ENCODE measurements at regions not wholly inside any gene's neighbourhood (a gene's known extent, or its start where the extent isn't known, plus 50 kb on each side); places are given as distances from the start of the nearest gene placed in this dataset.

DNA sequence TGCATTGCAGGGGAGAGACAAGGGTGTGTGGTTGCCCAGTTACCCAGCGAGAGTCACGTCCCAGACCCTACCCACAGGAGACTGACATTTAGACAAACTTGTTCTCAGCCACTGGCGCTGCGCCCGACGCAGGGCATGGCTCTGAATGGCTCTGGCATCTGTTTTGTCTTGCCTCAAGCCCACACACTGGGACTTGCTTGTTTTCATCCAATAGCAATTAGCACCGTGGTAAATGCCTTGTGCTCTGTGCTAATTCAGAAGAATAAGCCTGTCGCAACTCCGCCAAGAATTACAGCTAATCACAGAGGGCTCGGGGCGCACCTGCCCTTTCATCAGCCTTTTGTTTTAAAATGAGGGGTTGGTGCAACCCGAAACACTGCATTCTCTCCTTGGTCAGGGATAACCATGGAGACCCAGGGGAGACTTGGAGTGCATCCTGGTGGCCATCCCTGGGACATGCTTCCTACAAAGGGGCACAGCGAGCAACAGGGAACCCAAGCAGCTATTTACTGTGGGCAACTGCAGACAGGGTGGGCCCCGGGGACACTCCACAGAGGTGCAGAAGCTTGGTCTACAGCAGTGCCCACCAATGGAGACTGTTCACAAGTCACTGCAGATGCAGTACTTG is 220.6 kb upstream of the ZFHX3 start:
- Mint-ChIP-seq H3K4me1 (no peaks in the 10 kb centered on the region), H3K27ac (no peak overlapping the region), H3K27me3 (no peaks in the 10 kb centered on the region), H3K4me3 (no peak overlapping the region), H3K36me3 (ENCODE audit: low read depth) (no peaks in the 10 kb centered on the region), H3K9me3 (peaks cover 4% of the 10 kb centered on the region)
- CTCF ChIA-PET: no interaction called here
- POLR2A ChIA-PET: no interaction called here
- no peak for DNase-seq

DNA sequence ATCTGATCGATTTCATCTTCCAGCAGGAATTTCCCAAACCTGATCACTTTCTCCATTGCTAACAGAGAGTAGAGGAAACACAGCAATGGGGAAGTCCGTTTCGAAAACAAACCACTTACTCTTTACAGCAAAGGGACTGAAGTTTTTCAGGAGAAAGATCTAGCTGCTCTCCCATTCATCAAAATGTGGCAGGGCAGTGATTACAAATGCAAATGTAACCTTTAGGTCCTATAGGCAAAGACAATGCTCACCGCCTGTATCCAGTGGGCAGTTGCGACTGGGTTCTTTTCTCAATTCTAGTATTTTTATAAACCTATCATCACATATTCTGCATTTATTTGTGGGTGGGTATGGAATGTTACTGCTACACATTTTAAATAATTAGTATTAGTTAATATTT is 218.0 kb upstream of the ZFHX3 start:
- POLR2A ChIA-PET: no interaction called here
- Mint-ChIP-seq H3K4me3 (no peak overlapping the region), H3K36me3 (ENCODE audit: low read depth) (no peaks in the 10 kb centered on the region), H3K4me1 (no peaks in the 10 kb centered on the region), H3K27me3 (no peaks in the 10 kb centered on the region), H3K27ac (no peak overlapping the region), H3K9me3 (peaks cover 7% of the 10 kb centered on the region)
- DNase-seq: no peak
- CTCF ChIA-PET: no interaction called here

DNA sequence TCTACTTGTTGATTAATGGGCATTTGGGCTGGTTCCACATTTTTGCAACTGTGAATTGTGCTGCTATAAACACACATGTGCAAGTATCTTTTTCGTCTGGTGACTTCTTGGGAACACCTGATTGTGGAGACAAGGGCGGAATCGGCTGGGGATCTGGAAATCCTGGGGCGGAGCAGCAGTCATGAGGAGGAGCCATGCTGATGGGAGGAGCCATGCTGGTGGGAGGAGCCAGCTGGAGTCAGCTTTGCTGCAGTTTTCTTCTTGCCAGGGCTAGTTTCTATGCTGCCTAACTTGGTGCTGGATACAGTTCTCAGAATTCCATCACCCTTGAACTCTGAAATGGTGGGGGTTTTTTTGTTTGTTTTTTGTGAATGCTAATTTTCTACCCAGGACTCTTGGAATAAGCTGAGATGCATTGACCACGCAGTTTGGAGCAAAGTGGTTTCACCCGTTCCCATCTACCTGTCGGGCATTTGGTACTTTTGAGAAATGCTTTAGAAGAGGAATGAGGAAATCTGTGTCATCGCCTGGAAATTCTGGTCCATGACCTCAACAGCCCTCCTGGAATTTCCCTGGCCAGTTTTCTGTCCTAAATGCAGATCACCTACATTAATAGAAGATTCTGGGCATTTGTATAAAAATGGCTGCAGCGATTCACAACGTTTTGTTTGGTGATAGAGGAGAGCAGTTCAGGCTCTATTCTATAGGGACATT is 217.4 kb upstream of the ZFHX3 start:
- no peaks in the 10 kb centered on the region for H3K27me3 Mint-ChIP-seq
- H3K4me1 Mint-ChIP-seq: no peaks in the 10 kb centered on the region
- ChIA-PET CTCF (no interaction called here), POLR2A (no interaction called here)
- peaks cover 7% of the 10 kb centered on the region for H3K9me3 Mint-ChIP-seq
- no peak overlapping the region for H3K27ac Mint-ChIP-seq
- no peak for DNase-seq
- no peaks in the 10 kb centered on the region for H3K36me3 Mint-ChIP-seq (ENCODE audit: low read depth)
- H3K4me3 Mint-ChIP-seq: no peak overlapping the region

DNA sequence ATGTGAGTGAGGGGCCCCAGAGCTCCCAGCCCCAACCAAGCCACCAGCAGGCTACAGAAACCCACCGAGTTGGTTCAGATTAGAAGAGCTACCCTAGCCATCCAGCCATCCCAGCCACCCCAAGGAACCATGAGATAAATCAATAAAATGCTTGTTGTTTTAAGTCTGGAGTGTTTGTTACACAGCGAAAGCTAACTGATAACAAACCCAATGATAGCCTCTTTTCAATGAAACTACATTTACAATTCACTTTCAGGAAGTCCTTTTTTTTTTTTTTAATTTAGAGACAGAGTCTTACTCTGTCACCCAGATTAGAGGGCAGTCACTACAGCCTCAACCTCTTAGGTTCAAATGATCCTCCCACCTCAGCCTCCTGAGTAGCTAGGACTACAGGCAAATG is 215.0 kb upstream of the ZFHX3 start:
- ChIA-PET CTCF (interaction anchor here (0.5 kb wide), 1 partner anchor 243 kb away, joined by 4 read pairs; no protein-coding TSS in a partner anchor), POLR2A (no interaction called here)
- H3K27ac Mint-ChIP-seq: no peak overlapping the region
- no peak overlapping the region for H3K4me3 Mint-ChIP-seq
- peaks cover 7% of the 10 kb centered on the region for H3K9me3 Mint-ChIP-seq
- no peaks in the 10 kb centered on the region for H3K27me3 Mint-ChIP-seq
- no peaks in the 10 kb centered on the region for H3K4me1 Mint-ChIP-seq
- DNase-seq: no peak
- no peaks in the 10 kb centered on the region for H3K36me3 Mint-ChIP-seq (ENCODE audit: low read depth)

DNA sequence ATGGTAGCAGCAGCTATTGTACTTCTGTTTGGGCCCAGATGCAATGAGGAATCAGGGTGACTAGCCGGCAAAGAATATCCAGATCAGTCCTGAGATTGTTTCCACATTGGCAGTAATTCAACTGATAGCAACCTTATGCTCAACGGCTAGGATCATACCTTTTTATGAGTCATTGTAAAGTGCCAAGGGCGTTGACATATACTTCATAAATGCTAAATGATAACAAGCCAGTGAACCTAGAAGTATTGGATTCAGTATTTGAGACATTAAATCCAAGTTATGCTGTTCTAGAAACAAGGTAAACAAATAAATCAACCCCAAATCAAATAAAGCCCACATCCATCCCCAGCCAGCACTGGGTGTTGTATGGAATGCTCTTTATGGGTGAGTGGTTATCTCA is 207.1 kb upstream of the ZFHX3 start:
- CTCF ChIA-PET: no interaction called here
- no peaks in the 10 kb centered on the region for H3K27me3 Mint-ChIP-seq

DNA sequence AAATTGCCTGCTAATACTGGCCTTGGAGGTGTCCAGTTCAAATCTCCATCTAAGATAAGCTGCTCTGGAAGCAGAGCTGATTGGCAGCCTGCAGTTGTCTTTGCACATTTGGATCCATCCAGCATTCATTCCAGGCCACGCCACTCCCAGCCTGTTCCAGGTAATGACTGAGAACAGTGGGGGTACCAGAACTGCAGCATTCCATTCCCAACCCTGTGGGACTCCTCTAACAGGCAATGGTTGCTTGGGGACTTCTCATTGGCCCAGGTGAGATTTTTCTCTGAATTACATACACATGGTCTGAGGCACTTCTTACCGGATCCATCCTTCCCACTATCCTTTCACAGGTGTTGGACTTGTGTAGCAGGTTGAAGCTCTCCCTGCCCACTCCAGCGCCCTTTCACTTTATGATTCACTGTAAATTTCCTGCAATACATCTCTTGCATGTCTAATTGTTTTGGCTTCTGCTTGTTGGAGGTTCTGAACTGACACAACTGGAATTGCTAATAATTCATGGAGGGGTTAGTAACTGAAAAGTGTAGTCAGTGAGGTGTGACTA is 206.1 kb upstream of the ZFHX3 start:
- DNase-seq: no peak
- POLR2A ChIA-PET: no interaction called here
- H3K4me3 Mint-ChIP-seq: no peak overlapping the region
- H3K9me3 Mint-ChIP-seq: peaks cover 4% of the 10 kb centered on the region
- CTCF ChIA-PET: no interaction called here
- H3K27ac Mint-ChIP-seq: no peak overlapping the region
- no peaks in the 10 kb centered on the region for H3K36me3 Mint-ChIP-seq (ENCODE audit: low read depth)
- no peaks in the 10 kb centered on the region for H3K27me3 Mint-ChIP-seq
- H3K4me1 Mint-ChIP-seq: no peaks in the 10 kb centered on the region

More for the DNA sequence above, 207.1 kb upstream of the ZFHX3 start:
- Mint-ChIP-seq H3K36me3 (ENCODE audit: low read depth) (no peaks in the 10 kb centered on the region), H3K9me3 (peaks cover 3% of the 10 kb centered on the region), H3K4me1 (no peaks in the 10 kb centered on the region), H3K27ac (no peak overlapping the region), H3K4me3 (no peak overlapping the region)
- POLR2A ChIA-PET: no interaction called here
- no peak for DNase-seq

DNA sequence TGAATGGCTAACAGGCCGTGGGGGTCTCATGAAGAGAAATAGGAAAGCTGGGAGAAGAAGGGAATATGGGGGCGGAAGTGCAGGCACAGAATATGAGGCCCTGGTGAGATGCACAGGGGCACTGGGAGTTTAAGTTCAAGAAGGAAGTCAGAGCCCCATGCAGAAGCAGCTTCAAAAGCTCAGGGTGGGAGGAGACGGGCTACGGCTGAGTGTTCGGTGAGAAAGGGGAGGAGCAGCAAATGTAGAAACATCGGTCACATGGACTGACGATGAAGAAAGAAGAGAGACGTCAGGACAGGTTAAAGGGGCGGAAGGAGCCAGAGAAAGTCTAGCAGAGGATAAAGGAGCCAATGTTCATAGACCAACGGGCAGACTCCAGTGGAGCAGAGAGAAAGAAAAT is 204.5 kb upstream of the ZFHX3 start:
- Mint-ChIP-seq H3K27ac (no peak overlapping the region), H3K9me3 (peaks cover 4% of the 10 kb centered on the region), H3K4me3 (no peak overlapping the region), H3K36me3 (ENCODE audit: low read depth) (no peaks in the 10 kb centered on the region), H3K4me1 (no peaks in the 10 kb centered on the region), H3K27me3 (no peaks in the 10 kb centered on the region)
- ChIA-PET CTCF (no interaction called here), POLR2A (no interaction called here)
- DNase-seq: no peak

DNA sequence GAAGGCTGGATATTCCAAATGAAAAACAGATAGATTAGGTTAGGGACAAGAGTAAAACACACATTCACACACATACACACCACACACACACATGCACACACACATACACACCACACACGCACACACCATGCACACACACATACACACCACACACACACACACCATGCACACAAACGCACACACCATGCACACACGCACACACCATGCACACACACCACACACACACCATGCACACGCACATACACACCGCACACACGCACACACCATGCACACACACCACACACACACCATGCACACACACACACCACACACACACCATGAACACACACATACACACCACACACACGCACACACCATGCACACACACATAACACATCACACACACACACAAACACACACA is 203.7 kb upstream of the ZFHX3 start:
- no peaks in the 10 kb centered on the region for H3K4me1 Mint-ChIP-seq
- CTCF ChIA-PET: no interaction called here
- DNase-seq: no peak
- H3K9me3 Mint-ChIP-seq: peaks cover 4% of the 10 kb centered on the region
- no peak overlapping the region for H3K4me3 Mint-ChIP-seq
- POLR2A ChIA-PET: no interaction called here
- no peaks in the 10 kb centered on the region for H3K36me3 Mint-ChIP-seq (ENCODE audit: low read depth)
- no peak overlapping the region for H3K27ac Mint-ChIP-seq
- H3K27me3 Mint-ChIP-seq: no peaks in the 10 kb centered on the region

DNA sequence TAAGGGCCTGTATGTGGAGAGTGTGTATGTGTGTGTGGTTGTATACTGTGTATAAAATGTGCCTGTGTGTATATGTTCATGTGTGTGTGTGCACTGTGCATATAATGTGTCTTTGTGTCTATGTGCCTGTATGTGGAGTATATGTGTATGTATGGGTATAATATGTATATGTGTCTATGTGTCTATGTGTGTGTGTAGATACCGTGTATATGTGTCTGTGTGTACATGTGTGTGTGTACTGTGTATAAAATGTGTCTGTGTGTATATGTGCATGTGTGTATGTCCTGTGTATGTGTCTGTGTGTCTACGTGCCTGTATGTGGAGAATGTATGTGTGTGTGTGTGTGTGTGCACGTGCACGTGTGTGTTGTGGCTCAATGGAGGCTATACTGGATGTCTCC is 200.4 kb upstream of the ZFHX3 start:
- H3K27ac Mint-ChIP-seq: no peak overlapping the region
- POLR2A ChIA-PET: no interaction called here
- H3K4me3 Mint-ChIP-seq: no peak overlapping the region
- no peaks in the 10 kb centered on the region for H3K36me3 Mint-ChIP-seq (ENCODE audit: low read depth)
- H3K4me1 Mint-ChIP-seq: no peaks in the 10 kb centered on the region
- peaks cover 2% of the 10 kb centered on the region for H3K9me3 Mint-ChIP-seq
- DNase-seq: no peak
- no peaks in the 10 kb centered on the region for H3K27me3 Mint-ChIP-seq
- CTCF ChIA-PET: no interaction called here

DNA sequence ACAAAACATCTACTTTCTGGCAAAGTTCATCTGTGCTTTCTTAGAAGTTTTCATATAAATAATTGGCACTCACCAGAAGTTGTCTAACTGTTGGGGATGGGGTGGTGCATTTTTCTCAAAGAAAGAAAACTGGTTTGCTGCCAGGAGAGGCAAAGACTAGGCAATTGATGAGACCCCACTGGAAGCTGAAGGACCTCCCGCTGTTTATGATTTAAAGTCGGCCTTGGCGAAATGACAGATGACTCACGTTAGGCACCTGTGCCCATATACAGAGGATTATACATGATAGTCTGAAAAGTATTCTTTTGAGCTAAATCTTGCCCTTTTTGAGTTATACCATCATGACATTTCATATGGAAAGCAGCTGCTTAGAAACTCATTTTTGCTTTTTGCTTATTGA is 193.0 kb upstream of the ZFHX3 start:
- H3K9me3 Mint-ChIP-seq: no peaks in the 10 kb centered on the region
- POLR2A ChIA-PET: no interaction called here
- H3K4me3 Mint-ChIP-seq: no peak overlapping the region
- CTCF ChIA-PET: no interaction called here
- no peaks in the 10 kb centered on the region for H3K27me3 Mint-ChIP-seq
- DNase-seq: no peak
- H3K4me1 Mint-ChIP-seq: no peaks in the 10 kb centered on the region
- no peaks in the 10 kb centered on the region for H3K36me3 Mint-ChIP-seq (ENCODE audit: low read depth)
- no peak overlapping the region for H3K27ac Mint-ChIP-seq

DNA sequence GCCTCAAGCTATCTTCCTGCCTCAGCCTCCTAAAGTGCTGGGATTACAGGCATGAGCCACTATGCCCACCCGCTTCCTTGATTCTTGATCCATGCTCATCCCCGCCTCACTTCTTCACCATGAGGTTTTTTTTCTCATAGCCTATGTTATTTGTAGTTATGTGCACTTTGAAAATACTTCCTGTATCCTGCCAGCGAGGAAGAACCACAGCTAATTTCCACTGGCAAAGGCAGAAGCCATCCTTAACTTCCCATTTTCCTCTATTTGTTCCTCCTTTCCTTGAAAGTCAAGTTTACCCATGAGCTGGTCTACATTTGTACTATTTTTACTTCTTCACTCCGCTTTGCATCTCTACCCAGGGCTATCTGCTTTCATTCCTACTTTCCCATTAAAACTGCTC is 189.7 kb upstream of the ZFHX3 start:
- H3K27me3 Mint-ChIP-seq: no peaks in the 10 kb centered on the region
- H3K4me3 Mint-ChIP-seq: no peak overlapping the region
- DNase-seq: no peak
- H3K36me3 Mint-ChIP-seq (ENCODE audit: low read depth): no peaks in the 10 kb centered on the region
- H3K9me3 Mint-ChIP-seq: no peaks in the 10 kb centered on the region
- H3K27ac Mint-ChIP-seq: no peak overlapping the region
- no peaks in the 10 kb centered on the region for H3K4me1 Mint-ChIP-seq
- ChIA-PET POLR2A (no interaction called here), CTCF (no interaction called here)

DNA sequence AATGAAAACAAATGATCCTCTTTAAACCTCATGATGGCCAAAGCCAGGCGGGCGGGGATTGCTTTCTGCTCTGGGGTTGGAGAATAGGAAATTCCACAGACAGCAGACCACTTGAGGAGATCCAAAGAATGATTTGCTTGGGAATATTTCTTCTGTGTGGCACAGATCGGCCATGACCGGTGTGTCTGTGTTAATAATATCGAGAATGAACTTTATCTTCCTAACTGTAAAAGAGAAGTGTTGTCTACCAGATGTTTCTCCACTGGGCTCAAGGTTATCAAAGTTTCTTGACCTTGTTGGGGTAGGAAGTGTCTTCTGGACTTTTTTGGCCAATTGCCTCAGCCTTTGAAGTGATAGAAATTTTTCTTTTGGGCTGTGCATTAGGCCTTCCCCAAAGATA is 186.6 kb upstream of the ZFHX3 start:
- CTCF ChIA-PET: interaction anchor here (0.6 kb wide), 1 partner anchor 71 kb away, joined by 3 read pairs; no protein-coding TSS in a partner anchor
- Mint-ChIP-seq H3K4me1 (no peaks in the 10 kb centered on the region), H3K4me3 (no peak overlapping the region), H3K36me3 (ENCODE audit: low read depth) (no peaks in the 10 kb centered on the region), H3K27ac (no peak overlapping the region), H3K27me3 (no peaks in the 10 kb centered on the region), H3K9me3 (no peaks in the 10 kb centered on the region)
- POLR2A ChIA-PET: no interaction called here
- DNase-seq: no peak

DNA sequence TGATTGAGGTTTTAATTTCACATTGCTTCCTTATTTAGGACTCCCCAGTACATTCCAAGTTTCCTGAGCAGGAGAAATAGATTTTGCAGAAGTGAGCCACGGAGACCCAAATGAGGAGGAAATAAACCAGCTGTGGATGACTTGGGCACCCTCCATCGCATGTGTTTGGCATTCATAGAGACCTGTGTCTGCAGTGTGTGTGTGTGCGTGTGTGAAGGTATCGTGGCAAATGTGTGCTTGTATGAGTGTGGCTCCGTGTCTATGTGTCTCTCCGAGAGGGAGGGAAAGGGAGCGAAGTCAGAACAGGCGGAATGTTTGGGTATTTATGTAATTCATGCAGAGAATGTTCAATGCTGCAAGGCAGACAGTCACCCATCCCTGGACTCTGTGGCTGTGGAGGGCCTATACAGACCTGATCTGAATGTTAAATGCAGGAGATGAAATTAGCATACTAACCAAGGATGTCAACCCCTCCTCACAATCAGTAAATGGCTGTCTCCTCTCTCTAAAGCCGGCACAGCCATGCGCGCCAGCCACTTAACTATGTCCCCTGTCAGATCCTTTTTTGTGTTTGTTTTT is 186.0 kb upstream of the ZFHX3 start:
- no peaks in the 10 kb centered on the region for H3K9me3 Mint-ChIP-seq
- H3K36me3 Mint-ChIP-seq (ENCODE audit: low read depth): no peaks in the 10 kb centered on the region
- no peak overlapping the region for H3K27ac Mint-ChIP-seq
- H3K4me1 Mint-ChIP-seq: no peaks in the 10 kb centered on the region
- no peak overlapping the region for H3K4me3 Mint-ChIP-seq
- ChIA-PET POLR2A (no interaction called here), CTCF (no interaction called here)
- DNase-seq: no peak
- no peaks in the 10 kb centered on the region for H3K27me3 Mint-ChIP-seq

DNA sequence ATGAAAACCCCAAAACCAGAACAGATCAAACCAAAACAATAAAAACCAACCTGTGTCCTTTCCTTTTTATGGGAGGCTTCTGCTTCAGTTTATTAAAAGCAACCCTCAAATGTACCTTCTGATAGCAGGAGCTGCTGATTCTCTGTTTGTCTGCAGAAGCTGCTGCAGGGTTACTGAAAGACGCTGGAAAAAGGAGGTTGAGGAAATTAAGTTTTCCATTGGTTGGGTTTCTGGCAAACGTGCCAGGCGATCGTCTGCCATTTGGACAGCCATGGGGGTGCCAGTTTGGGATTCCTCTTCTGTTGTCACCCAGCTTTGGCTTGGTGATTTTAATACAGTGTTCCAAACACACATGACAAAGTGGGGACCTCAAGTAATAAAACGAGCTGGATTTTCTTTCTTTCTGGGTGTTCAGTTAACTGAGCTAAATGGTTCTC is 185.4 kb upstream of the ZFHX3 start:
- ChIA-PET POLR2A (no interaction called here), CTCF (no interaction called here)
- no peaks in the 10 kb centered on the region for H3K4me1 Mint-ChIP-seq
- H3K27ac Mint-ChIP-seq: no peak overlapping the region
- H3K4me3 Mint-ChIP-seq: no peak overlapping the region
- no peak for DNase-seq
- H3K27me3 Mint-ChIP-seq: no peaks in the 10 kb centered on the region
- H3K36me3 Mint-ChIP-seq (ENCODE audit: low read depth): no peaks in the 10 kb centered on the region
- H3K9me3 Mint-ChIP-seq: no peaks in the 10 kb centered on the region
